ENCODE measurements at regions not wholly inside any gene's neighbourhood (a gene's known extent, or its start where the extent isn't known, plus 50 kb on each side); places are given as distances from the start of the nearest gene placed in this dataset.
"Not testable (repeated sequence)": the region's sequence is repeated elsewhere in the genome, so short reads cannot be mapped to it uniquely, and the experiment has no call there.

DNA sequence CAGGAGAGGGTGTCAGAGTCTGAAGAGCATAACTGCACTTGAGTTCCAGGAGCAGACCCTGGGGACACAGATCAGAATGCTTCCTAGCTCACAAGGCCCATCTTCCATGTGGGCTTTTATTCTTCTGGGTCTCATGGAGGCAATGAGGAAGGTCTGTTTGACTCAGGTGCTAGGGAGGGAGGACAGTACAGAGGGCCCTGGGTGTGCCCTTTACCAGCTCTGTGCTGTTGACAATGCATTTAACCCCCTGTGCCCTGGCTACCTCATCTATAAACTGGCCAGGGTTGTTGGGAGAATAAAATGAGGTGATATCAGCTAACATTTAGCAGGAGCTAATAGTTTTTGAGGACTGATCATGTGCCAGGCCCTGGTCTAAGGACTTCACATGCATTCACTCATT, 318.0 kb downstream of the DMAC1 start:
- no peak for DNase-seq (ENCODE audit: low read depth in 1 of 2, low spot score in 1 of 2)

DNA sequence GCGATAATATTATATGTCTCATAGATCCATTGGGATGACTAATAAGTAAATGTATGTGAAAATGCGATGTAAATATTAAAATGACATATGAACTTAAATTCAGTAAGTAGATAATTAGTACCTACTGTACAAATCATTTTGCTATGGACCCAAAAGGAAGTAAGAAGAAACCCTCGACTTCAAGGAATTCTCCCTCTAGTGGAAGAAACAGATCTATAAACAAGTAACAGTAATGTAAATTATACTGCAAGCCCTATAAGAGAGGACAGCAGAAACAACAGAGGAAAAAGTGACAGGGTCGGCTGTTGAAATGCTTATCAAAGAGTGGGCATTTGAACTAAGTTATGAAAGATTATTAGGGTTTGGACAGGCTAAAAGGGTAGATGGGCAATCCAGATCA, 320.3 kb downstream of the DMAC1 start:
- DNase-seq (ENCODE audit: low read depth in 1 of 2, low spot score in 1 of 2): no peak

DNA sequence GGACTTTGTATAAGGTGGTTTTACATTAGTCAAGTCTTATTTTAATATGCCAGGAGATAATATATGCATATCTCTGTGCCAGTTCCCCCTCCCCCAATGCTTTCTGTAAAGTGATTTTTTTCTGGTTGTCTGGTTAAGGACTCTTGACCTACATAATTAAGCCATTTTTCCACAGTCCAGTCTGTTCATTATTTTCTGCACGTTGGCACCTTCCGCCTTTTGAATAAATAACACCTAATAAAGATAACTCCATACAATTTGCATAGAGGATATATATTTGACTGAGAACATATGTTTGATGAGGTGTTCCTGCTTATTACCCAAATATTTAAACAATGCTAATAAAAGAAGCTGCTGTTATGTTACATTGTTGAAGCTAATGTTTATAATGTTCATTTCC, 320.9 kb downstream of the DMAC1 start:
- no peak for DNase-seq (ENCODE audit: low read depth in 1 of 2, low spot score in 1 of 2)

DNA sequence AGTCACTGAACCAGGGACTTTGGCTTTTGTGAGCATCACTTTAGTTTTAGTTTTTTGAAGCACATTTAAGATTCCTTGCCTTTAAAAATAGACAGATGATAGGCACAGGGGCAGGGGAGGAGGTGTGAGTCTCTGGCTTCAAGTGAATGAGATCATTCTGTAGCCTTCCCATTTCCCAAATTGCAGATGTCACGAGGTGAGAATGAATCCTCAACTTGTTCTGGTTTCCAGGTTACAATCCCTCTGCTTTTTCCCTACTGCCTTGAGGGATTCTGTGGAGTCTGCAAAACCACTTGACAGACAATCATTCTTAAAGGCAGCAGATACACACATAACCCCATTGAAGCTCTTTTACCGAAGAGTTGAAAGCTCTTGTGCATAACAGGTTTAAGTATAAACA, 332.4 kb downstream of the DMAC1 start:
- DNase-seq (ENCODE audit: low read depth in 1 of 2, low spot score in 1 of 2): no peak

DNA sequence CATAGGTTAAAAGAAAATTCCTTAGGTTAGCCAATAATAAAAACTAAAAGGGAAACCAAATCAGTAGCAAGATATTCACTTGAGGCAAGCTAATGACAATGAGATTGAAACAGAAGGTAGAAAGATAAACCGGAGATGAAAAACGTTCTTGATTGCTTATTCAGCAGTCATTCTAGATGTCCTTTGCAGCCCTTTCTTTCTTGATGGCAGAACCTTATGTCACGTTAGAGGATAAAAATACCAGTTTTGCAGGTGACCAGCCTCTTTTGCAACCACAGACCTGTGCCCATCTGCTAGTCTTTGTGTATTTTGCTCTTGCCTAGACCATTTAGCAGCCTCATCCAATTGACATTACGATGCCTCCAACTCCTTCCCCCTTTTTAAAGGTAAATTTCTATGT, 337.8 kb downstream of the DMAC1 start:
- no peak for DNase-seq (ENCODE audit: low read depth in 1 of 2, low spot score in 1 of 2)

DNA sequence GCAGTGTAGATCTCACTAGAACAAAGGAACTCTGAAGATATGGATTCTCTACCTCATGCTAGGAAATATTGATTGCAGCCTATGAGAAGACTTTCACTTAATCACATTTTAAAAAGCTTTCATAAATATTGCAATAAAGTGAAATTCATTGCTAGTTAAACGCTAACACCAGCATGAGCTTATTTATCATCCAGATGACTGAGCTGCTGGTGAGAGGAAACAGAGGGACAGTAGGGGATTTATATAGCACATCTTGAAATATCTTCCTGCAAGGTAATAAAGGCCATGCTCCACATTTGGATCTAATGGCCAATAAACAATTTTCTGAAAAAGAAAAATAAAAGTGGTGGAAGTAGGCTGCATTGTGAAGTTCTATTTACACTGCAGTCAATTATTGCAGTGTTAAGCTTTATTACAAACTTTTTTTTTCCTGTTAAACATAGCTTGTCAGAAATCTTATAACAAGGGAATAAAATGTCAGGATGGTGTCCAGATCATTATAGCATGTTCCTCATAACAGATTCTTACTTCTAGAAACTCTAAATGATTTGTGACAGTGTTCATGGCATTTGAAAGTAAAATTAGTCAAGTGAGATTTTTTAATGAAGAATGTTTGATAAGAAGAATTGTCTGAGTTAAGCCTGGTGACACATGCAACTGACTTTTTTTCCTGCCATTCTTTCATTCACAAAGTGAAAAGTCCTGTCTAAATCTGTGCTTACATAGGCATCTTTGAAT, 342.6 kb downstream of the DMAC1 start:
- DNase-seq (ENCODE audit: low read depth in 1 of 2, low spot score in 1 of 2): no peak

DNA sequence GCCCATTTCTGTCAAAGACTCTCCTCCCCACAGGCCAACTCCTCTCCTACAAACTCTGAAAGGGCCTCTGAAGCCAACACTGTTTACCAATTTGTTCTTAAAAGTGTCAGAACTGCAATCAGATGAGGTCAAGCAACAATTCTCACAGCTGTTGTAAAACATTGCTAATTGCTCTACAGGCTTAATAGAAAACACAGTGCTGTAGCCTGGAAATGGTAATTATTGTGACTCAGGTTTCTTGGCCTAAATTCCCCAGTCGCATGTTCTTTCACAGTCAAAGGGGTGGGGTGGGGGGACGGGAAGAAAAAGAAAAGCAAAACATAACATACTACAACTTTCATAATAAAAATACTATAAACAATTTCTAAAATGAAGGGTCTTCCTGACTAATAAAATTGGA, 343.2 kb downstream of the DMAC1 start:
- DNase-seq (ENCODE audit: low read depth in 1 of 2, low spot score in 1 of 2): no peak

DNA sequence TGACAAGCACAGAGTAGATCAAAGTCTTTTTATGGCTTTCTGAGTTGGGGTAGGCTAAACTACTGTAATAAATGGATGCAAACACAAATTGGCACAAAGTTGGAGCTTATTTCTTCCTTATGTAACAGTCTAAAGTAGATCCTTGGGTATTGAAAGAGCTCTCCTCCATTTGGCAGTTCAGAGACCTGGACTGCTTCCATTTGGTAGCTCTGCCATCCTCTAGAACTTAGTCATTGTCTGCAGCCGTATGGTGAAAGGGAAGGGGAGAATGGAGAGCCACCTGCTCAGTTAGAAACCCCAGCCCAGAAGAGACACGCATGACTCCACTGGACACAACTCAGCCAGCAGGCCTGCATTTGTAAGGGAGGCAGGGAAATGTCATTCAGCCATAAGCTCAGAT, 345.0 kb downstream of the DMAC1 start:
- DNase-seq (ENCODE audit: low read depth in 1 of 2, low spot score in 1 of 2): no peak

DNA sequence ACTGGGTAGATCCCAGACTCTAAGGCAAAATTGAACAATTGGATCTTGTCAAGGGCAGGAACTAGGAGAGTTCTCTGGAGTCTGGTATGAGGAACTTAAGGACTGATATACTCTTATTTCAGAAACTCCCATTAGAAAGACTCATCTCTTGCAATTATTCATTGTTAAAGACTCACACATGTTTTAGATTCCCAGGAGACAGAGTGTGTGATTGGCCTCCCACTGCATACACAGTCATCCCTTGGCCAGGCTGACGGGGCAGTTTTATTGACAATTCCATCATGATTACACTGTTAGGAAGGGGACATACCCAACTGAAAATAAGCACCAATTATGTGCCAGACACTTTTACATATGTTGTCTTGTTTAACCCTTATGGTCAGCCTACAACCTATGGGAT, 347.2 kb downstream of the DMAC1 start:
- no peak for DNase-seq (ENCODE audit: low read depth in 1 of 2, low spot score in 1 of 2)

DNA sequence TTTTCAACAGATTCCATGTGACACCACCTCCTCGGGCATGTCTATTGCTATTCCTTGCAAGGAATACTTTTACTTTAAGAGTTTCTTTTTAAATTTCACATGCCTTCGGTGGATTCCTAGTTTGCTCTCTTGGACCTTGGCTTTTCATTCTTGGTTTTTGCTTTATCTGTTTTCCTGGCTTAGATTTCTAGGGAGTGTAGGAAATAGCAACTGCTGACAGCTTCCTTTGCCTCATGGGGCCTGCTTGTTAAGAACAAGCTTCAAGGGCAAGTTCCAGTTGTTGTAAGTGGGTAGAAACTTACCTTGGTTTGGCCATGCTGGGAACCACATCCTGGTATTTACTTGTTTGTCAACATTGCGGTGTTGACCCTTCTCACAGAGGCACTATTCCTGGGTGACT, 348.5 kb downstream of the DMAC1 start:
- no peak for DNase-seq (ENCODE audit: low read depth in 1 of 2, low spot score in 1 of 2)

DNA sequence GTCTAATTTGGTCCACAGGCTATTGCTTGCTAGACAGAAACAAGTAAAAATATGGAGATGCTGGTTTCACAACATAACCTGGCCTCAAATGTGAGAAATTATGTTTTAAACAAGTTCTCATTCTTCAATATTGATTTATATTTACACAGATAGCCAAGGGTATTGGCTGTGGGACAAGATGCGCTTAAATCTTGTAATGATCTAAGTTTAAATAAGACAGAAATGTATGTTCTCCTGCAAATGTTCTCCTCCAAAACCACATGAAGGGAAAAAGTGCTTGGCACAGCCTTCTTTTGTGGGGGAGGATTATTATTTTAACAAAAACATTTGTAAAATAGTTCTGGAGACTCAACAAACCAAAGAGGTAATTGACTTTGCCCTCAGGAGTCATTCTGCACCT, 356.0 kb downstream of the DMAC1 start:
- no peak for DNase-seq (ENCODE audit: low read depth in 1 of 2, low spot score in 1 of 2)

DNA sequence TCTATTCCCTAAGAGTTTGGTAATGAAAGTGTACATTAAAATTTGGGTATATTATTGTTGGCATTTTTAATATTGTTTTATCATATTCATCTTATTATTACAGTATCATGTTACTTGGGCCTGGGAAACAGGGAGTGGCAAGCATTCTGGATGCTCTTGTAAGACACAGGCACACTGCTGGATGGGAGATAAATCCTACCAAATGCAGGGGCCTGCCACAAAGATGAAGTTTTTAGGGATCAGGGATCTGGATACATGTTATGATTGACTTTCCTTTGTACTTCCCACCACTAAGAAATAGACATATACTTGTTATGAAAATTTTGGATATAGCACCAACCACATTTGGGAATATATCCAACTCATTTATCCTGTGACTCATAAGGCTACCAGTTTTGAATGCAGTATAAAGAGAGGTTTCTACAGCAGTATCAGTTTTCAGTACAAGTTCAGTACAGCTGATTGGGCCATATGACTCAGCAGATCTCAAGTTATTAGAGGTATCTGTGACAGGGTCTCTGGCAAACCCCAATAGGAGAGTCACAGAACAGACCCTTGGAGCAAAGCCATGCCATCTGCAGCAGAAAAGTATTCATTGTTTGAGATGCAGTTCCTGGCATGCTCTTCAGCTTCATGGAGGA, 360.1 kb downstream of the DMAC1 start:
- DNase-seq (ENCODE audit: low read depth in 1 of 2, low spot score in 1 of 2): no peak

DNA sequence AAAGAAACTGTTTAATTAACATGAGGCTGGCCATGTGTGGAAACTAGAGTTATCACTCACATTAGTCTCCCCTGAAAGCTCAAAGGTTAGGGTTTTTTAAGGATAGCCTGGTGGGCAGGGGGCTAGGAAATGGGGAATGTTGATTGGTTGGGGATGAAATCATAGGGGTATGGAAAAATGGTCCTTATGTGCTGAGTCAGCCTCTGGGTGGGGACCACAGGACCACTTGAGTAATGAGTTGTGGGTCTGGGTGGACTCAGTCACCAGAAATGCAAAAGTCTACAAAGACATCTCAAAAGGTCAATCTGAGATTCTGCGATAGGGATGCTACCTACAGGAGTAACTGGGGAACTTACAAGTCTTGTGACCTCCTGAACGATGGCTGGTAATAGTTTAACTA, 362.8 kb downstream of the DMAC1 start:
- no peak for DNase-seq (ENCODE audit: low read depth in 1 of 2, low spot score in 1 of 2)

DNA sequence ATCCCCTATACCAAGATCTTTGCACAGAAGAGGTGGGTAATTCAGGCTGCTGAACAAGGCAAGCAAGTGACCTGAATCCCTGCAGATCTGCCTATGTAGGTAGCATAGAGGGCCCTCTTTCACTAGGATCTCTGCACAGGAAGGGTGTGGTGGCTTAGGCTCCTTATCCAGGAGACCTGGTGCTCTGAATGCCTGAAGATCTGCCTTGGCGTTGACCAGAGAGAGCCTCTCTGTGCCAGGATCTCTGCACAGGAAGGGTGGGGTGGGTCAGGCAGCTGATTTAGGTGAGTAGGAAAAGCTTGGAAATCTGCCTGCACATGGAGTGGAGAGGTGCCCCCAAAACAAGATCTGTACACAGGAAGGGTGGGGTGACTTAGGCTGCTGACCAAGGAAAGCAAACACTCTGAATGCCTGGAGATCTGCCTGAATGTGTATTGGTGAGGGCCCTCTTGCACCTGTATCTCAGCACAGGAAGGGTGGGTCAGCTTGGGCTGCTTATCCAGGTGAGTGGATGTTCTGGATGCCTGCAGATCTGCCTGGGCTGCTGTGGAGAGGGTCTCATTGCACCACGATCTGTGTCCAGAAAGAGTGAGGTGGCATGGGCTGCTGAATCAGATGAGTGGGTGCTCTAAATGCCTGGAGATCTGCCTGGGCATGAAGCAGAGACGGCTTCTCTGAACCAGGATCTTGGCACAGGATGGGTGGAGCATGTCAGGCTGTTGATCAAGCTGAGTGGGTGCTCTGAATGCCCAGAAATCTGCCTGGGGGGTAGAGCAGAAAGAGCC, 365.9 kb downstream of the DMAC1 start:
- DNase-seq (ENCODE audit: low read depth in 1 of 2, low spot score in 1 of 2): no peak

DNA sequence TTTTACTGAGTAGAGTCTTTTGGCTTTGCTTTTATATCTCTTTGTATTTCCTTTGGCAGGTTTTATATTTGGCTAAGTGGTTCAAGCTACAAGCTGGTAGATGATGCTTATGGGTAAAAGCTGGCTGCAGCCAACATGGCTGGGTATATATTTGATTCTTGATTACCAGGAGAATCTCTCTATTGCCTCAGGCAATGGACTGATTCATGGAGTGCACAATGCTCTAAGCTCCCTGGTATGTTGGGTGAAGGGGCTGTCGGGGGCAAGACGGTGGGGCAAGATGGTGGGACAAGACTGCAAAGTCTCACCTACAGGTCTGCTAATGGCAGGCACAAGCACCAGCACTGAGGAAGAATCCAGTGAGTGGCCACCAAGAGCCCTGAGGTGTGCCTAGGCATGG, 366.6 kb downstream of the DMAC1 start:
- DNase-seq (ENCODE audit: low read depth in 1 of 2, low spot score in 1 of 2): no peak

DNA sequence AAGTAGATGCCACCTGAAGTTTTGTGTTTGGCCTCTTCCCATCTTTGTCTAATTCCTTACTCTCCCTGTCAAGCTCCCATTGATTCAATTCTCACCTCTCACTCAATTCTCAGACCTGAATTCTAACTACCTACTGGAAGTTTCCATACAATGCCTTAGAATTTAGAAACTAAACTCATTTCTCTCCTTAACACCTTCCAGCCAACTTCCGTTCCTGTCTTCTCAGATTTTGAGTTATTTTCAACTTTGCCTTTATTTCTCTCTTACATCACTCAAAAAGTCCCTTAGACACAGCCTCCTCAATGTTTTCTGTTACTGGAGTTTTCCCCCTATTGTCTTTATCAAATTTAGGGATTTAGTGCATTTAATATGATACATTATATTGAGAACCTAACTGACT, 382.2 kb downstream of the DMAC1 start:
- not testable (repeated sequence) for DNase-seq (ENCODE audit: low read depth in 1 of 2, low spot score in 1 of 2)

DNA sequence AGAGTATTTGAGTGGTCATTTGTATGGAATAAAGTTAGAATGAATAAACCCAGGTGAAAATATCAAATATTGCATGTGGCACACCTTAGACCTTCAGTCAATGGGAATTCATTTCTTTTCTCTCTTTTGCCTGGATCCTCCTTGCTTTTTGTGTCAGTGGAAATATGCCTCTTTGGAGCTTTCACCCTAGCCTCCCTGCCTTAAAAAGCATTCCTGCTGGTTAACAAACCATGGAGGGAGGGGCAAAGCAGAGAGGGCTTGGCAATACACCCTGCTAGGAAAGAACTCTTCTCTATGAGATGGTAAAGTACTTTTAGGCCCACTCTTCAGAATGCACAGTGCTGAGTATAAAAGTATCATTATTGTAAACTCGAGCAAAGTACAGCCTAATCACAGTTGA, 383.7 kb downstream of the DMAC1 start:
- no peak for DNase-seq (ENCODE audit: low read depth in 1 of 2, low spot score in 1 of 2)

DNA sequence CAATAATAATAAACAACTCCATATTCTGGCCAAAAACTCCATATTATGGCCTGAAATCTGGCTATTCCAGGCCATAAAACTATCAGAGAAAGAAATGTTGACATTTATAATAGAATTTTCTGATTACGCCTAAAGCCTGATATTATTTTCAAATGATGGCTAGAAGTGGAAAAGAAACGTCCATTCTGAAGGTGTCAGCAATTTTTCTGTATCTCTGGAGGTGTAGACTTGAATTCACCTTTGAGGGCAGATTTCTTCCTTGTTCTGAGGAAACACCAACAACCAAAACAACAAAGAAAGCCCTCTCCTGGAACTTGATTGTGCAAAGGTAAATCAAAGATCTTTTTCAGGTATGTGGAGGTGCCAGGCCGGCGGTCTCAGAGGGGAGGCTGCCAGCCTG, 390.7 kb downstream of the DMAC1 start:
- DNase-seq (ENCODE audit: low read depth in 1 of 2, low spot score in 1 of 2): no peak

DNA sequence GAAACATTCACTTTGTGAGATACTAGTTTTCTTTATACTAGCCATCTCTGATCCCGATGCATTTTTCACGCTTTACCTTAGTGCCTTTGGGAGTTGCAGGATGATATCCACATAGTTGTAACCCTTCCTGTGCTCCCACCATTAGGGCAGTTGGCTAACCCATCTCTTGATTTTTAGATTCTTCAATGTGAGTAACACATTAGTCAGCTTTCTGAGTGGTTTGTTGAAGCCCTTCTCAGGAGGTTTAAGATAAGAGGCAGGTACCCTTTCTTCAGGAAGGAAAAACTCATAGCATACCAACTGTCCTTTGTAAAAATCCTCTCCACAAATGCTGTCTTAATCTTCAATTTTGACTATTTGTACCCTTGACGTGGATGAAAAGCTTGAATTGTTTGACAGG, 392.3 kb downstream of the DMAC1 start:
- no peak for DNase-seq (ENCODE audit: low read depth in 1 of 2, low spot score in 1 of 2)

DNA sequence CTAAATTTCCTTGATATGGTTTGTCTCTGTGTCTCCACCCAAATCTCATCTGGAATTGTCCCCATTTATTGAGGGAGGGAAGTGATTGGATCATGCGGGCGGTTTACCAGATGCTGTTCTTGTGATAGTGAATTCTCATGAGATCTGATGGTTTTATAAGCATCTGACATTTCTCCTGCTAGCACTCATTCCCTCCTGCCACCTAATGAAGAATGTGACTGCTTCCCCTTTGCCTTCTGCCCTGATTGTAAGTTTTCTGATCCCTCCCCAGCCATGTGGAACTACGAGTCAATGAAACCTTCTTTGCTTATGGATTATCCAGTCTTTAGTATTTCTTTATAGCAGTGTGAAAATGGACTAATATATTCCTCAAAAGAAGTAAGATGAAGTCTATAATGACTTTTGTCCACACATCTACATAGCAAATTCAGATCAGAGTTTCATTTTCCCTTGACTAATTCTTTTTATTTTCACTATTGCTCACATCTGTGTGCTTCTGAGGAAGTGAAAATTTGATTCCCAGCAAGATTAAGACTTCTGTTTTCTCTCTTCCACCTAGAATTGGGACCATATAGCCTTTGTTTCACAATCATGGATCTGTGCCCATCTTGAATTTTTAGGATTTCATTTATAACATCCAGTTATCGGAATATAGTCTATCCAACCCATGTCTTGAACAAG, 393.5 kb downstream of the DMAC1 start:
- DNase-seq (ENCODE audit: low read depth in 1 of 2, low spot score in 1 of 2): no peak

DNA sequence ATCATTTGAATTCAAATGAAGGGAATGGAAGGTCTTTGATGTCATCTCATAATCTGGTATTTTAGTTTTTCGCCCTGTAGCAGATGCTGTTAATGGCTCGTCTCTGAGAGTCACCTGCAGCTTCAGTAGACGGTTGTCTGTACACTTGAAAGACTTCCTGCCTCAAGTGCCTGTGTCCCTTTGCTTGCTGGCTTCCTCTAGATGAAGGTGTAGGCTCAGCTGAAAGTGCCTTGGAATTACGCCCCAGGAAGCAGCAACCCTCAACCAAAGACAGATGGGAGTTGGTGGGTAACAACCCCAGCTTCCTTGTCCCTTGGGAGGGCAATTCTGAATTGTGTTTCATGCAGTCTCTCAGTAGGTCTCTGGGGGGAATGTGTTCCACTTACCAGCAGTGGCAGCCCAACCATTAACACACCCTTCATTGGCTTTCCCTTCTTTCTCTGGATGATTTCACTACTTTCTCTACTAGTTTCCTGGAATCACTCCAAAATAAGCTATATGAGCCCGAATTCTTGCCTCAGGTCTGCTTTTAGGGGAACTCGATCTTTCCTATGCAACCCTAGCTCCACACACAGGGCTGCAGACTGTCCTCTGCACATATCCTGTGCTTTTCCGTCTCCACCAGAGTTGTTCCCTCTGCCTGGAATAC, 395.6 kb downstream of the DMAC1 start:
- DNase-seq (ENCODE audit: low read depth in 1 of 2, low spot score in 1 of 2): no peak

Data from stimulated activated CD4-positive, alpha-beta T cell treated with anti-CD3 and anti-CD28 coated beads, Interleukin-15, amount 100 ng/mL, for 1 hour (primary cell).